HG03460 (cell line): ENCODE measurements at regions not wholly inside any gene's neighbourhood (a gene's known extent, or its start where the extent isn't known, plus 50 kb on each side); places are given as distances from the start of the nearest gene placed in this dataset.

ENCODE experiments used
- ATAC-seq: cut with Tn5 transposase; IDR thresholded peaks from one replicate; pipeline ENCODE4 v1.9.1; 2021; ENCODE audit not compliant: unreplicated experiment

DNA sequence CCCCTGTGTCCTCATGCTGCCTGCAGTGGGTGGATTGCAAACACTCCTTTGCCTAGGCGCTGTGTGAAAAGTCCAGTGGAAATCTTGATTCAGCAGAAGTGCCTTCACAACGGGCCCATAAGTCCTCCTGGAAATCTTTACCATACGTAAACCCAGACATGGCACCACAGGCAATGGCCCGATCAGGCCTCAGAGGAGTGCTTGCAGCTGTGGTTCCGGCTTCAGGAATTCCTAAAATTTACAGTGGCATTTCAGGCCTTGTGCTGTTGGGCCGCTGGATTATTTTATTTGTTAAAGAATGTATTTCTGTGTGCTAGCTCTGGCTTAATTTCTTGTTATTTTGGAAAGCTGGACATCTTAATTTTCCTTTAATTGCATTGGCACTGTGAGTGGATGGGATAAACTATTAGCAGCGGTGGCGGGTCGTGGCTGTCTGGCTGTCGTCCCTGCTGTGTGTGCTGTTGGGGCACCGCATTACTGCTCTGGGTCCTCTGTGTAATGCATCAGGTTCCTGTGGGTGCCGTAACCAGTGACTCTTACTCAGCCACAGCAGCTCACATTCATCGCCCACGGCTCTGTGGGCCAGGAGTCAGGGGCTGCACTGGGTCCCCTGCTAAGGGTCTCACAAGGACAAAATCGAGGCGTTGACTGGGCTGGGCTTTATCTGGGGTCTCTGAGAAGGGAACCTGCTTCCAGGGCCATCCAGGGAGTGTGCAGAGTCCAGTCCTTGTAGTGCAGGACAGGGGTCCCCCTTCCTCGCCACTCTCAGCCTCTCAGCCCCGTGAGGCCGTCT is 73.1 kb downstream of the RTP5 start:
- ATAC-seq, result no peak

DNA sequence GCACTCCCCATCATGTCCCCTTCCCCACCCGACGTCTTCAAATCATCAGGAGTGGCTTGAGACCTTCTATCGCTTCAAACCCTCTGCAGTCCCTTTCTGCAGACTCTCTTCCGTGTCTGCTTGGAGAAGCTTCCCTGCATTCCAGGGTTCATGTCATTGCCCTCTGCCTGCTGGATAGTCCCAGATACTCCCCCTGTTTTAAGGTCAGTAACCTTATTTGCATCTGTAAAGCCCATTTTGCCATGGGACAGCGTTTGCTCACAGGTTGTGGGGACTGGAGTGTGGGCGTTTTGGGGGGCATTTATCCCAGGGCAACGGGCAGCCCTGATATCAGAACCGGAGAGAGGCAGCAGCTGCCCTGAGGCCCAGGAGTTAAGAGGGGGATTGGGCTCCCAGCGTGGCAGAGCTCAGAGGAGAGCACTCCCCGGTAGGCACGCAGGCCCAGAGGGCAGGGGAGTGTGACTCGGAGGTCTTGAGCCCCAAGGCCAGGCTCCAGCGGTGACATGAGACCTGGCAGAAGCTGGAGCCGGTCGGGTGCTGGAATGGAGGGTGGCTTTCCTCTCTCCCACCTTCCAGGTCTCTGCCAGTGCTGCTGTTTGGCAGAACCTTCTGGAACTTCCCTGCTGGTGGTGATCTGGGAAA is 73.8 kb downstream of the RTP5 start:
- ATAC-seq, result no peak

DNA sequence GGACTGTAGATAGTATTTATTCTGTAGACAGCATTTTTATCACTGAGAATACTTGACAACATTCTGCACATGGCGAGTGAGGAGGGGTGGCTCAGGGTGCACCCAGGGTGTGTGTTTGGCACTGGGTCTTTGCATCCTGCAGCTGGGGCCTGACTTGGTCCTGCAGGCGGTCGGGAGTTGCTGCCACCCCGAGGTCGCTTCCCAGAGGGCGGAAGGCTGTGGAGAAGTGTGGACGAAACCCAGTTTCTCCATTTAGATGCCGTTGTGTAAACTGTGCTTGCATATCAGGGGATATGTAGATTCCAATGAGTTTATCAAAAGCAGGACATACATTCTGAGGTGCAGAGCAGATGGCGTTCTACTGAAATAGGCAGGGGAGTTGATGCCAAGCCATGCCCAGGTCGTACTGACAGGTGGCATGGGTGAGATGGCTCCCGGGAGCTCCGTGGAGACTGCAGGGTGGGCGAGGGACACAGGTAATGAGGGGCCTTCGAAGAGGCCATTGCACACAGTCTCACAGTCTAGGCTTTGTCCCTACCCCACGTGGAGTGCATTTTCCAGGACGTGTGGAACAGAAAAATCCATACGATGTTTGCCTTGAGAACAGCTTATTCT is 74.5 kb downstream of the RTP5 start:
- no peak for ATAC-seq

- ATAC-seq, result no peak
Measured at GRCh38 chr2:241944821-241945220, 75.3 kb downstream of the RTP5 start.

DNA sequence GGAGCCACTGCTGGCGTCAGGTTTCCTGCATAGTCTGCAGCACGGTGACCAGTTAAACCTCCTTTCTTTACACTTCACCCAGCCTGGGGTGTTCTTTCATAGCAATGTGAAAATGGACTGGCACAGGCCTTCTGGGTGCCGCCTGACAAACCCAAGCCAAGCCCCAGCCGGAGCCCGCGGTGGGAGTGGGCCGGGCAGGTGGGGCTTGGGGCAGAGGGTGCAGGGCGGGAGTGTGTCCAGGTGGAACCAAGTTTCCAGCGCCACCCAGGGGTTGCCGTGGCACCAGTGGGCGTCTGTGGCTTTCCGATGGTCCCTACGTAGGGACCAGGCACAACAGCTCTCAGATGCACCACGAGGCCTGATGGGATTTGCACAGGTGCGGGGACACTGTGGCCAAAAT is 75.8 kb downstream of the RTP5 start:
- ATAC-seq, result no peak

DNA sequence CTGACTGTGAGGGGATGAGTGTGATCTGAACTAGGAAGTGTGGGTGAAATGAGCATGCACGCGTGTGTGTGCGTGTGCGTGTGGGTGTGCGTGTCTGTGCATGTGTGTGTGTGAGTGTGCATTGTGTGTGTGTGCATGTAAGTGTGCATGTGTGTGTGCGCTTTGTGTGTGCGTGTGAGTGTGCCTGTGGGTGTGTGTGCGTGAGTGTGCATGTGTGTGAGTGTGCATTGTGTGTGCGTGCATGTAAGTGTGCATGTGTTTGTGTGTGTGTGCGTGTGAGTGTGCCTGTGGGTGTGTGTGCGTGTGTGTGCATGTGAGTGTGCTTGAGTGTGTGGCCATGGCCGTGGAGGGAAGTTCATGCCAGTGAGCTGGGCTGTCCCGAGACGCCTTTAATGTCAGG is 76.3 kb downstream of the RTP5 start:
- no peak for ATAC-seq

DNA sequence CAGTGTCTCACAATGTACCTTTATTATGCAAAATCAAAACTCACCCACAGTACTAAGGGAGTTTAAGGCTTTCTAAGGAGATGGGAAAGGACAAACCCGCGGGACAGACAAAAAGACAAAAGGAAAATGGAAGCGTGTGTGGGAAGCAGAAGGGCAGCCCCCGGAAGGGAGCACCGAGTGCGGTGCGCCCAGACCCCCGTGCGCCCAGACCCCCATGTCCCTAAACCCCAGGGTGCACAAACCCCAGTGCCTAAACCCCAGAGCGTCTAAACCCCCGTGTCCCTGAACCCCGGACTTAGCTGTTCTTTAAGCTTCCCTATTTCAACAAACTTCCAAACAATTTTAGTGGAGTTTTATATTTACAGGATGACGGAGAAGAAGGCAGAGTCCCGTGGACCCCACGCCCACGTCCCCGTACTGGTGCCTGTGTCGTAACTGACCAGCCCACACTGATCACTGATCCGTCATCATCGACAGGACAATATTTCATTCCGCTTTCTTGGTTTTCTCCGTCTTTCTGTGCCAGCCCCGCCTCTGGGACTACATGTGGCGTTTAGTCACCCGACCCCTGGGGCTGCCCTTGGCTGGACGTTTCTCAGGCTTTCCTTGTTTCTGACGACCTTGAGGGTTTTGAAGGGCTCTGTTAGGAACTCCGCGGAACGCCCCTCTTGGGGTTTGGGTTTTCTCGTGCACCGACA is 76.9 kb downstream of the RTP5 start:
- no peak for ATAC-seq

- ATAC-seq, result no peak
Measured at GRCh38 chr2:241947004-241947350, 77.4 kb downstream of the RTP5 start.

DNA sequence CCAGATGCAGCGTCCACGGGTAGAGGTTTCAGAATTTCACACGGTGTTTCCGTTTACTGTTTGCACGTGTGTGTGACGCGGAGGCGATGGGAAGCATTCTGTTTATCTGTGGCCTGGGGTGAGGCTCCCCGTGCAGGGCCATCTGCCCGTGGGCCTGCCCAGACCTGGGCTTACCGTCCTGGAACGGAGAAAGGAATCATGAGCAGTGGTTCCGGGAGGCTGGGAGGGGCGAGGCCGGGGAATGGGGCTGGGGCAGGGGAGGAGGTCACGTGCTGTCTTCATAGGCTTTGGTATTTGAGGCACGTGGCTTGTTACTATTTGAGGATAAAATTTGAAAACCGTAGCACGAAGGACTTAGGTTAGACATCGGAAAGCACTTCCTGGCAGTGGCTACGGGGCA is 77.9 kb downstream of the RTP5 start:
- ATAC-seq, result no peak

DNA sequence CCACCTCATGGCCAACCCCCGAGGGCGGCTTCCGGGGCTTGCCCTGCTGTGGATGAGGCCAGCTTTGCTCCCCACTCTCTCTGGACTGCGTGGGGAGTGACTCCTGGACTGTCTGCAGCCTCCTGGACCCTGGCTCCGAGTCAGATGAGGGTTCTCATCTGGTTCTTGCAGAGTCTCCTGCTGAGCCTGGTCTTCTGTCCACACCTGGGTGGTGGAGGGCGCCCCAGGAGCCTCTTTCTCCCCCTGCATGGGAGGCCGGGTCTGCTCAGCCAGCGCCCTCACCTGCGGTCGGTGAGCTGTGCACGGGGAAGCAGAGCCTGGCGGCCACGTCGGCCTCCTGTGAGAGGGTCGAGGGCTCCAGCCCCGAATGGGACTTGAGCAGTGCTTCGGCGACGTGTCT is 78.3 kb downstream of the RTP5 start:
- ATAC-seq, result no peak

DNA sequence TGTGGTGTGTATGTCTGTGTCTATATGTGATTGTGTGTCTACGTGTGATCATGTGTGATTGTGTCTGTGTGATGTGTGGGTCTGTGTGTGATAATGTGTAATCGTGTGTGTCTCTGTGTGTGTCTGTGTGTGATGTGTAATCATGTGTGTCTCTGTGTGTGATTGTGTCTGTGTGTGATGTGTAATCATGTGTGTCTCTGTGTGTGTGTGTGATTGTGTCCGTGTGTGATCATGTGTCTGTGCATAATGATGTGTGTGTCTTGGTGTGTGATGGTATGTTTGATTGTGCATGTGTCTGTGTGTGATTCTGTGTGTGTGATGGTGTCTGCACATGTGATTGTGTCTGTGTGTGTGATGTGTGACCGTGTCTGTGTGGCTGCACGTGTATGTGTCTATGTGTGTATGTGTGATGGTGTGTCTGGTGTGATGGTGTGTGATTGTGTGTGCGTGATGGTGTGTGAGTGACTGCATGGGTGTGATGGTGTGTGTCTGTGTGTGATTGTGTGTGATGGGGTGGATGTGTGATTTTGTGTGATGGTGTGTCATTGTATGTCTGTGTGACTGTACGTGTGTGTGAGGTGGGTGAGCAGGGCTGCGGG is 78.9 kb downstream of the RTP5 start:
- no peak for ATAC-seq

DNA sequence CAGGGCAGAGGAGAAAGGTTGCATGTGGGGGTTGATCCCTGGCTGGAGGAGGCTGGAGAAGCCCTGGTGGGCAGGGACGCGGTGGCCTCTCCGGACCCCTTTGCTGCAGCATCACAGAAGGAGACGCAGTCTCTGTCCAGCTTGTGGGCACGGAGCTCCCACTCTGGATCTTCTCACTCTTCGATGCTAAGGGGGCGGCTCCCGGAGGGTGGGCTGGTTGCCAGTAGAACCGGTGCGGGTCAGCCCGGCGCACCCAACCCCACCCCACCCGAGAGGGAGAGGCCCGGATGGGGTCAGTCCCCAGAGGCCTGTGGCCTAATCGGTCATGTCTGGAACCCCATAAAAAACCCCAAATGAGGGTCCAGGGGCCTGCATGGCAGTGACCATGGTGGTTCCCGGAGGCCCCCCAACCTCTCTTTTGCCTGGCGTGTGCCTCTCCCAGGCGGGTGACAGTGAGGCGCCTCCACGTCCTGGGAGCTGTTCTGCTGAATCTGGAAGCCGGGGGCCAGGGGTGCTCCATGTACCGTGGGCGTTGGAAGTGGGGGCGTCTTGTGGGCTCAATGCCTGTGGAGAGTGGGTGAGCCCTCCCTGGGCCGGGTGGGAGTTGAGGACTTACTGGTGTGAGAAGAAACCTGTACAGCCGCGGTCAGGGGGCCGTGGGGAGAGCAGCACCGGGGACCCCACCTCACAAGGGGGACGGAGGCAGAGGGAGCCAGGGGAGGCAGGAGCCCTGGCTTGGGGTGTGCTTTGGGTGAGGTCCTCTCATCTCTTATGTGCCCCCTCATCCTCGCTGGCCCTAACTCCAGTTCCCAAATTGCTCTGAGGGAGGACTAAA is 79.6 kb downstream of the RTP5 start:
- ATAC-seq, result no peak

GRCh38 chr2:241949736-241950412 is 80.3 kb downstream of the RTP5 start:
- ATAC-seq, result no peak

GRCh38 chr2:241950413-241951315 is 81.1 kb downstream of the RTP5 start:
- no peak for ATAC-seq

DNA sequence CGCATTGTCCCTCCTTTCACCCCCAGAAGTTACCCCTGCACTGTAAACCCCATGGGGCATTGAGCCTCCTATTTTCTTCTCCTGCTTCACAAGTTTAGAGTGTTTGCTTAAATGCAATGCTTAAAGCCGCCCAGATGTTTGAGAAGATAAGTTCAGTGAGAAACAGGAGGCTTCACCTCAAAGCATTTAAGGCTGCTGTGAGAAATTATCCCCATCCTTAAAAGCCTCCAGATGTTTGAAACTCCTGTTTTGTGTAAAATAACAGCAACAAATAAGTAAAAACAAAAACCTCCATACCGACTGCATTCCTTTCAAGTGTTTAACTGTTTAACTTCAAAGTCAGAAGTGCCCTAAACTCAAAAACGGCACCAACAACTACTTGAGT is 81.8 kb downstream of the RTP5 start:
- no peak for ATAC-seq

- no peak for ATAC-seq
Measured at GRCh38 chr2:241951920-241952319, 82.4 kb downstream of the RTP5 start.

DNA sequence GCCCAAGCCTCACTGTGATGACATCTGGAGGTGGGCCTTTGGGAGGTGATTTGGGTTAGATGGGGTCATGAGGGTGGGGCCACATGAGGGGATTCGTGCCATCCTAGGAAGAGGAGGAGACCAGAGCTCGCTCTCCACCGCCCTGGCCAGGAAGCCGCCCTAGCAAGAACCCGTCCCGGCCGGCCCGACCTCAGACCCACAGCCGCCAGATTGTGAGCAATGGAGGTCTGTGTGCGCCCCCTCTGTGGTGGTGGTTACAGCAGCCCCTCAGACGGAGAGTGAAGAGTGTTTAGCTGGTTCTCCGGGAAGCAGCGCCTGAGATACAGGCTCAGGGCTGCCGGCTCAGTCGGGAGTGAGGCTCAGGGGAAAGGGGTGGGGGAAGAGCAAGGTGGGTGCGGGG is 83.3 kb downstream of the RTP5 start:
- no peak for ATAC-seq

DNA sequence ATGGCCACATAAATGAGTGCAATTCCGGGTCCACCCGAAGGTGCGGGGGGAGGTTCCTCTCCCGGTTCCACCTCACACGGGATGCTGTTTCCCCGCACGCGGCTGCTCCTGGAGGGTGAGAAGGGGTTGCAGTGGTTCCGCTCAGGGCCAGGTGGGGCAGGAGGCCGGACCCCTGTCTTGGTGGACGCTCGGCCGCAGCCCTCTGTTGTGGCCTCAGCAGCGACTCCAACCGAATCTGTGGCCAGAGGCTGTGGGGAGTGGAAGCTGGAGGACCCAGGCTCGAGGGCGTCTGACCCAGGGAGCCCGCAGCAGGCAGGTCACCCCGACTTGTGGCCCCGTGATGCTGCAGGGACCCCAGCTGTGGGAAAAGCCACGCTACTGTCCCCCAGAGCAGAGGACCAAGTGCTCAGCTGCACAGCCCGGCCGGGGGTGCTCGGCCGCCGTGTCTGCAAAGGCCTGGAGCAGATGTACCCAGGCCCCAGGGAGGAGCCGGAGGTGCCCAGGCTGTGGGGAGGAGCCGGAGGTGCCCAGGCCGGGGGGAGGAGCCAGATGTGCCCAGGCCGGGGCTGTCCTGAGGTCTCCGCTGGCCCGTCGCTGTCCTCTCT is 83.9 kb downstream of the RTP5 start:
- ATAC-seq, result no peak
